ENCODE measurements at regions not wholly inside any gene's neighbourhood (a gene's known extent, or its start where the extent isn't known, plus 50 kb on each side); places are given as distances from the start of the nearest gene placed in this dataset.
"Not testable (repeated sequence)": the region's sequence is repeated elsewhere in the genome, so short reads cannot be mapped to it uniquely, and the experiment has no call there.

GRCh38 chr6:121560476-121560875 lies 125.0 kb downstream of the GJA1 start:
- no peaks in the 10 kb centered on the region for H3K9me2 ChIP-seq (replicated peaks; ENCODE audit: control insufficient read depth, low read length)
- H3K27me3 ChIP-seq (ENCODE audit: control insufficient read depth, low read length) = no peaks in the 10 kb centered on the region
- no peaks in the 10 kb centered on the region for H3K79me2 ChIP-seq (ENCODE audit: control insufficient read depth, low read length)
- H4K20me1 ChIP-seq (ENCODE audit: control insufficient read depth, insufficient read depth, low read depth, low read length) = no peaks in the 10 kb centered on the region
- H3K9me3 ChIP-seq (ENCODE audit: control insufficient read depth, insufficient read depth, low read length) = no peaks in the 10 kb centered on the region; the same call in 1 of the 2 replicates
- H3K4me2 ChIP-seq (ENCODE audit: low read length) = no peak overlapping the region
- no peaks in the 10 kb centered on the region for H3K4me1 ChIP-seq (ENCODE audit: control insufficient read depth, low read length)
- TF ChIP-seq CTCF (IDR thresholded peaks at IDR 0.05; ENCODE audit: low read depth, low read length, poor library complexity, severe bottlenecking) (no peak), EZH2phosphoT487 (IDR thresholded peaks at IDR 0.05; ENCODE audit: borderline replicate concordance, low read length) (no peak)
- H3K36me3 ChIP-seq (ENCODE audit: control insufficient read depth, low read length) = no peaks in the 10 kb centered on the region
- no peak overlapping the region for H3K27ac ChIP-seq (ENCODE audit: low read depth, low read length)
- no peak overlapping the region for H3K4me3 ChIP-seq (ENCODE audit: low read length)
- no peaks in the 10 kb centered on the region for H3F3A ChIP-seq (ENCODE audit: control insufficient read depth, insufficient read depth)

GRCh38 chr6:121563286-121563685 lies 127.8 kb downstream of the GJA1 start:
- H3K27ac ChIP-seq (ENCODE audit: low read depth, low read length) = no peak overlapping the region
- H3F3A ChIP-seq (ENCODE audit: control insufficient read depth, insufficient read depth) = no peaks in the 10 kb centered on the region
- H3K27me3 ChIP-seq (ENCODE audit: control insufficient read depth, low read length) = no peaks in the 10 kb centered on the region
- no peak overlapping the region for H3K4me3 ChIP-seq (ENCODE audit: low read length)
- H3K79me2 ChIP-seq (ENCODE audit: control insufficient read depth, low read length) = no peaks in the 10 kb centered on the region
- no peaks in the 10 kb centered on the region for H4K20me1 ChIP-seq (ENCODE audit: control insufficient read depth, insufficient read depth, low read depth, low read length)
- H3K9me2 ChIP-seq (replicated peaks; ENCODE audit: control insufficient read depth, low read length) = no peaks in the 10 kb centered on the region
- no peaks in the 10 kb centered on the region; the same call in 1 of the 2 replicates for H3K9me3 ChIP-seq (ENCODE audit: control insufficient read depth, insufficient read depth, low read length)
- no peak for TF ChIP-seq CTCF (IDR thresholded peaks at IDR 0.05; ENCODE audit: low read depth, low read length, poor library complexity, severe bottlenecking)
- TF ChIP-seq EZH2phosphoT487 (IDR thresholded peaks at IDR 0.05; ENCODE audit: borderline replicate concordance, low read length) = no peak
- H3K4me2 ChIP-seq (ENCODE audit: low read length) = no peak overlapping the region
- H3K36me3 ChIP-seq (ENCODE audit: control insufficient read depth, low read length) = no peaks in the 10 kb centered on the region
- no peaks in the 10 kb centered on the region for H3K4me1 ChIP-seq (ENCODE audit: control insufficient read depth, low read length)

- not testable (repeated sequence) for H3K9me2 ChIP-seq (replicated peaks; ENCODE audit: control insufficient read depth, low read length); H3K27me3 ChIP-seq (ENCODE audit: control insufficient read depth, low read length); H3K4me3 ChIP-seq (ENCODE audit: low read length); H3K4me2 ChIP-seq (ENCODE audit: low read length); H3K9me3 ChIP-seq (ENCODE audit: control insufficient read depth, insufficient read depth, low read length); H3F3A ChIP-seq (ENCODE audit: control insufficient read depth, insufficient read depth); H3K36me3 ChIP-seq (ENCODE audit: control insufficient read depth, low read length); H3K4me1 ChIP-seq (ENCODE audit: control insufficient read depth, low read length); H3K27ac ChIP-seq (ENCODE audit: low read depth, low read length); H4K20me1 ChIP-seq (ENCODE audit: control insufficient read depth, insufficient read depth, low read depth, low read length); H3K79me2 ChIP-seq (ENCODE audit: control insufficient read depth, low read length)
Observed at GRCh38 chr6:121564529-121564928, 129.1 kb downstream of the GJA1 start.

- Histone ChIP-seq H3K9me3 (ENCODE audit: control insufficient read depth, insufficient read depth, low read length) (no peaks in the 10 kb centered on the region), H4K20me1 (ENCODE audit: control insufficient read depth, insufficient read depth, low read depth, low read length) (no peaks in the 10 kb centered on the region), H3F3A (ENCODE audit: control insufficient read depth, insufficient read depth) (no peaks in the 10 kb centered on the region), H3K9me2 (replicated peaks; ENCODE audit: control insufficient read depth, low read length) (no peaks in the 10 kb centered on the region), H3K4me3 (ENCODE audit: low read length) (no peak overlapping the region), H3K27ac (ENCODE audit: low read depth, low read length) (no peak overlapping the region), H3K36me3 (ENCODE audit: control insufficient read depth, low read length) (no peaks in the 10 kb centered on the region), H3K27me3 (ENCODE audit: control insufficient read depth, low read length) (no peaks in the 10 kb centered on the region), H3K79me2 (ENCODE audit: control insufficient read depth, low read length) (no peaks in the 10 kb centered on the region), H3K4me2 (ENCODE audit: low read length) (no peak overlapping the region), H3K4me1 (ENCODE audit: control insufficient read depth, low read length) (no peaks in the 10 kb centered on the region)
- no peak for TF ChIP-seq CTCF (IDR thresholded peaks at IDR 0.05; ENCODE audit: low read depth, low read length, poor library complexity, severe bottlenecking)
- no peak for TF ChIP-seq EZH2phosphoT487 (IDR thresholded peaks at IDR 0.05; ENCODE audit: borderline replicate concordance, low read length)
Observed at GRCh38 chr6:121571455-121571854, 136.0 kb downstream of the GJA1 start.

Measured in DOHH2 (cell line).